ENCODE measurements at regions not wholly inside any gene's neighbourhood (a gene's known extent, or its start where the extent isn't known, plus 50 kb on each side); places are given as distances from the start of the nearest gene placed in this dataset.

DNA sequence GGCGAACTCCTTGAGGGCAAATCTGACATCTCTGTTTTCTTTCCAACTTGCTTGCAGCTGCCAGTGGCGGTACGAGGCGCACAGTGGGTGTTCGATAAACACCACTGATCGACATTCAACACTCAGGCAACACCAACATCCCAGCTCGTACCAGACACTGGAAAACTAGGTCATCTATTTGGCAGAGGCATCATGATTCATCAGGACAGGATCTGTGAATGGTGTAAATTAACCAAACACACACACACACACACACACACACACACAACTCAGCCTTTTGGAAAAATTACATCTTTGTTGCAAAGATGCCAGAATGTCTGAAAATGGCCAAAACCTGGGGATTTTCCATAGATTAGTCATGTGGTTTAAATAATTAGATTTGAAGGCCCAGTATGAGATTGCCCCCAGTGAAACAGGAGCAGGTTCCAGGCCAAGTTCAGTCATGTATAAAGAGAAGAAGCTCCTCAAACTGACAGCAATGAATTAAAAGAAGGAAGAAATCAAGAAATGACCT, 150.5 kb upstream of the NCKAP5 start:
- DNase-seq (ENCODE audit: low spot score) = peak; percentile 68

GRCh38 chr2:133720429-133720828, 152.2 kb upstream of the NCKAP5 start:
- DNase-seq (ENCODE audit: low spot score) = no peak

DNA sequence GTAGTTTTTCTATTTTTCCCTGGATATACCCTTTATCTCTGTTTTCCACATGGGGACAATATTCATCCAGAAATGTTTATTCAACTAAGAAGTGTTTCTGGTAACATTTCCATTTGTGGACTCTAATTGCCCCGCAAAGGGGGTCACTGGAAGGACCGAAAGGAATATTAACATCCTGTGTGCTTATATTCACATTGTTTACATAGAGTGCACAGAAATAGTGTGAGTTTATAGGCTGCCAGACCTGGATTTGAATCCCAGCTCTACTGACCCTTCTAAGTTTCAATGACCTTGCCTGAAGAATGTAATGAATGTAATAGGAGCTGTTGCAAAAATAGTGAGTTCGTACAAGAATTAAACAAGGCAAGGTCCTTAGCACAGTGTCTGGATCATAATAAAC, 152.9 kb upstream of the NCKAP5 start:
- DNase-seq (ENCODE audit: low spot score) = no peak

GRCh38 chr2:133723133-133723532, 154.9 kb upstream of the NCKAP5 start:
- no peak for DNase-seq (ENCODE audit: low spot score)

- DNase-seq (ENCODE audit: low spot score) = no peak
Observed at GRCh38 chr2:133726973-133727372, 158.7 kb upstream of the NCKAP5 start.

- DNase-seq (ENCODE audit: low spot score) = no peak
Observed at GRCh38 chr2:133732059-133732458, 163.8 kb upstream of the NCKAP5 start.

DNA sequence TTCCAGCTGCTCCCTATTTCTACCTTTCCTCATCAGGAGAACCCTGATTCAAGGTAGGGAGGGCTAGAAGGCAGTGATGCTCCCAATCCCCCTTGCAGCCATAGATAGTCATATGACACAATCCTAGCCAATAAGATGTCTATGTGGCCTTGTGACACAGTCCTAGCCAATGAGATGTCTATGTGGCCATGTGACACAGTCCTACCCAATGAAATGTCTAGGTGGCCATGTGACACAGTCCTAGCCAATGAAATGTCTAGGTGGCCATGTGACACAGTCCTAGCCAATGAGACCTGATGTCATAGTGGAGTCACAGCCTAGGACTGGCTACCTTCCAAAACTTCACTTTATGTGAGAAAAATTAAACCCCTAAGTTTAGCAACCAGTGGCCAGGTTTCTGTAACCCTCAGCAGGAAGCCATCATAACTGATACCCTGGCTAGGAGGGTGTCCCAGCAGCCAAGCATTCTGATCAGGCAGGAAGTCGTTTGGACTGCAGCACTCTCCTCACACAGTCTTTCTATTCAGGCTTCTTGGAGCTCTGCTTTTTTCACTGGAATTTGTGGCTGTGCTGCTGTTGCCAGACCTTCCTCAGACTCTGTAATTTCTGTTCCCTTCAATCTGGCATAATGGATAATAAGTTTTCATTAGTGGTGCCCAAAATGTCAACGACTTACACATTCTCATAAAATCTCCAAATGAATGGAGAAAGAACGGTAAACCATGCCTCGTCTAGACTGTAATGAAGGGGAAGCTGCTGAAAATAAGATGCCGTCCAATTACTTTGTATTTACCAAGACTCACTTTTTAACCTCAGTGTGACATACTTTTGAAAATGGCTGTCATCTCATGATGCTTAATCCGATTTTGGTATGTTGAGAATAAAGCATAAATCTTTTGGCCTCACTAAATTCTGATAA, 165.0 kb upstream of the NCKAP5 start:
- DNase-seq (ENCODE audit: low spot score) = no peak

GRCh38 chr2:133733901-133734255, 165.6 kb upstream of the NCKAP5 start:
- DNase-seq (ENCODE audit: low spot score) = no peak

DNA sequence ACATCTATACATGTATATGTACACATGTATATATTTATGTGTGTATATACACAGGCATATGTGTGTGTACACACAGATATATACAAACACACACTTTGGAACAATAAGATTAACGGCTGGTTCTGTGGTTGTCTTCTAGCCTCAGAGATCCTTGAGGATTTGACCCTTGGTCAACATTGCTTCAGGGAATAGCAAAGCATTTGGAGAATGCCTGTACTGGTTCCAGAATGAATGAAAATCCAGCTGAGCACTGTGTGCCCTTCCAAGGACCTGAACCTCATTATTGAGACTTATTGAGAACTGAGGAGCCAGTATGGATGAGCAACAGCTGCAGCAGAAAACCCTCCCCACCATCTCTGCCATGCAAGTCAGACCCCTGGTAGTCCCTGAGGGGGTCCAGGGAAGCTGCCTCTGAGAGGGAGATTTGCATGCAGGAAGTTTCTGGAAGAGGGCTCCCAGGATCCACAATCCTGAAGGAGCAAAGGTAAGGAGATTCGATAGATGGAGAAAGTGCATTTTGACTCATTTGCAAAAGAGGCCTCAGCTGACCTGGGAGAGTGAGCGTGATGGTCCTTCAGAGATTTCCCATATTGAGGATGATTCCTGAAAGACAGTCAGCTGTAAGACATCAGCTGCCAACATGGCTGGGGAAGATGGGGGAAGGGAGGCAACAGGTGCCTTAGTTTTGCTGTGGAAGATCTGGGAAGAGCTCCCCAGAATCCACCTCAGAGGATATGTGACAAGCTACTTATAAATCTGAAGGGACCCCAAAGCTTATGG, 166.6 kb upstream of the NCKAP5 start:
- no peak for DNase-seq (ENCODE audit: low spot score)

DNA sequence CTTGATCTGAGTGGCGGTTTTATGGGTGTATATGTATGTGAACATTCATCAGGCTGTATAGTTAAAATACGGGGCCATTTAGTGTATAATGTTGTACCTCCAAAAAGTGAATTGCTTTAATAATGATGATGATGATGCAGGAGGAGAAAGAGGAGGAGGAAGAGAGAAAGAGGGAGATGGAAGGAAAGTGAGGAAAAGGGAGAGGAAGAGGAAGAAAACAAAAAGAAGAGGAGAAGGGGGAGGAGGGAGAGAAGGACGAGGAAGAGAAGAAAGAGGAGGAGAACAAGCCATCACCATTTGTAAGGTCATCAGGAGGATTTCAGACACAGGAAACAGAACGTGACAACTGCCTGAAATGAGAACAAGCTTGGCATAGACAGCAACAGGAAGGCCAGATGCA, 168.4 kb upstream of the NCKAP5 start:
- DNase-seq (ENCODE audit: low spot score) = no peak

DNA sequence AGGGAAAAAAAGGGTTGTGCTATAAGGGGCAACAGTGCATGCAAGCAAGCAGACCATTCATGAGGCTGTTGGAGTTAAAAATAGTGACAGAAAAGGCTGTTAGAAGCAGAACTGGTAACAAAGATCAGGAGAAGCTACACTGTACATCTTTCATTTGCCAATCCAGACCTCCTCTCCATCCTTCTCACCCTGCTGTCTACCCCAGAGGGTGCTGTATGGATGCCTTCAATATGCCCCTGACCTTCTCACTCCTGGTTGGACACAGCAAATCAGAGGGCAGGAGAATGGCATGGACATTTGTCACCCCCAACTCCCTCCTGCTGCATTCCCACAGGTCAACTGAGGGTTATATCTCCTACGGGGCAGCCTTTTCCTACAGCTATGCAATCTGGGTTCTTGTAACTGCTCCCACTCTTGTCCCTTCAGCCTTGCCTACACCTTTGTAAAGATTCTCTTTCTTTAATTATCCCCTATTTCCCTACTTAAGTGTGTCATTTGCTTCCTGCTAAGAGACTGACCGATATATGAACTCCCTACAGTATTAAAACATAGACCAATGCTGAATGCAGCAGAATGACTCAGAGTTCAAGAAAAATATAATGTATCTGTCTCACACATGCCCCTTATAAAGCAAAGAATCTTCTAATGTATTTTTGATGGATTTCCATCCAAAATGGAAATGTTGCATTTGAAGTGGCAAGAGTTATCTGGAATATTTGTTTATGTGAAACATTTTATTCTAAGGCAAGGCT, 169.2 kb upstream of the NCKAP5 start:
- no peak for DNase-seq (ENCODE audit: low spot score)

DNA sequence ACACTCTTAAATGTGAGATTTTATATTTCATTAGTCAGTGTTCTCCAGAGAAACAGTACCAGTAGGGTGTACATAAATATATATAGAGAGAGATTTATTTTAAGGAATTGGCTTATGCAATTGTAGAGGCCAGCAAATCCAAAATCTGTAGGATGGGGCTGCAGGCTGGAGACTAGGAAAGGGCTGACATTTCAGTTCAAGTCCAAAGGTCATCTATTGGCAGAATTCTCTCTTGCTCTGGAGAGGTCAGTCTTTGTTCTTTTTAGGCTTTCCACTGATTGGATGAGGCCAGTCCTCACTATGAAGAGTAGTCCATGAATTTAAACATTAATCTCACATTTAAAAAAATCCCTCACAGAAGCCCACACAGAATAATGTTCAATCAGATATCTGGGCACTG, 170.8 kb upstream of the NCKAP5 start:
- no peak for DNase-seq (ENCODE audit: low spot score)

DNA sequence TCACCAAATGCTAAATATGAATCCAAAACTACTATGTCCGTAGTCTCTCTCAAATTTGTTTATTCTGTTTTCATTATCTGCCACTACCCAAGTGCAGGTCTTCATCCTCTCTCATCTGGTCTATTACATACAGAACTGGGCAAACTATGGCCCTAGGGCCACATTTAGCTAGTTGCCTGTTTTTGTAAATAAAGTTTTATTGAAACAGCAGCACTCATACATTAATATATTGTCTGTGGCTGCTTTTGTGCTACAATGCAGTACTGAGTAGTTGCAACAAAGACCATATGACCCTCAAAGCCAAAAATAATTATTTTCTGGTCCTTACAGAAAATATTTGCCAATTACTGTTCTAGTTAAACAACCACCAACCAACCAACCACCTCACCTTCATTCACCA, 172.2 kb upstream of the NCKAP5 start:
- no peak for DNase-seq (ENCODE audit: low spot score)

- DNase-seq (ENCODE audit: low spot score) = no peak
Observed at GRCh38 chr2:133748007-133748700, 179.9 kb upstream of the NCKAP5 start.

- DNase-seq (ENCODE audit: low spot score) = no peak
Observed at GRCh38 chr2:133753665-133754064, 185.4 kb upstream of the NCKAP5 start.

- DNase-seq (ENCODE audit: low spot score) = no peak
Observed at GRCh38 chr2:133755480-133756300, 187.4 kb upstream of the NCKAP5 start.

- no peak for DNase-seq (ENCODE audit: low spot score)
Observed at GRCh38 chr2:133756833-133757232, 188.6 kb upstream of the NCKAP5 start.

DNA sequence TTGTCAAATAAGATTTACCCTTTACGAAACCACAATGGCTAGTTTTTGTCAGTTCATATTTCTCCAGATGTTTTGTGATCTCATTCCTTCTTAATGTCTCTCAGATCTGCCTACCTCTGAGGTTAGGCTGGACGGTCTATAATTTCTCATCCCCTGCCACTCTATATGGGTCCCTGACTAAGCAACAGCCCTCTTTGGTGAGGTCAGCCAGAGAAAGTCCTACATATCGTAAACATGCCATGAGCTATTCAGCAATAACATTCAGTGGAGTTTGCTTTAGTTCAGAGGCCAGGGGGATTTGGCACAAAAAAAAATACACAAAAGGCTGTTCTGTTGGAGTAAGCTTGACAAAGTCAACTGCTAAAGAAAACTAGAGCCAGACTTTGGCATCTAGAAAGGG, 192.1 kb upstream of the NCKAP5 start:
- no peak for DNase-seq (ENCODE audit: low spot score)

GRCh38 chr2:133765658-133766057, 197.4 kb upstream of the NCKAP5 start:
- DNase-seq (ENCODE audit: low spot score) = peak; percentile 40

- DNase-seq (ENCODE audit: low spot score) = no peak
Observed at GRCh38 chr2:133766164-133766832, 198.0 kb upstream of the NCKAP5 start.
